ENCODE measurements at regions not wholly inside any gene's neighbourhood (a gene's known extent, or its start where the extent isn't known, plus 50 kb on each side); places are given as distances from the start of the nearest gene placed in this dataset.

- no peak for DNase-seq (ENCODE audit: low spot score)
These were observed 118.4 kb upstream of the IRX5 start for GRCh38 chr16:54812229-54812628.

DNA sequence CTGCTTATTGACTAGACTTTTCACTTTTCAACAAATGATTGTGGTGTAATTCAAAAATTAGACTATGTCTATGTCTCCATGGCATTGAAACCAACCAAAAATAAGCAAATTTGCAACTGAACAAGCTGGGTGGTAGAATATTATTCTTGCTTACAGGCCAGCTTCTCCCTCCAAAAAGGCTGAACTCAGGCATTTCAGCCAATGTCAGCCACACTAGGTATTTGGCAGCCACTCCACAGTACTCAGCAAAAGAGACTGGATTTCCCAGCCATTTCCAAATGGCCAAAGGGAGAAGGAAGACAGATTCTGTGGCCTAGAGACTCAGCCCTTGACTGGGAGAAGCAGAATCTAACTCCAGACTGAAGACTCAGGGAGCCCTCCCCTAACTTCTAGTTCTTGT is 121.8 kb upstream of the IRX5 start:
- no peak for DNase-seq (ENCODE audit: low spot score)

GRCh38 chr16:54806881-54807360 is 123.7 kb upstream of the IRX5 start:
- no peak for DNase-seq (ENCODE audit: low spot score)

- no peak for DNase-seq (ENCODE audit: low spot score)
These were observed 124.3 kb upstream of the IRX5 start for GRCh38 chr16:54806378-54806777.

DNA sequence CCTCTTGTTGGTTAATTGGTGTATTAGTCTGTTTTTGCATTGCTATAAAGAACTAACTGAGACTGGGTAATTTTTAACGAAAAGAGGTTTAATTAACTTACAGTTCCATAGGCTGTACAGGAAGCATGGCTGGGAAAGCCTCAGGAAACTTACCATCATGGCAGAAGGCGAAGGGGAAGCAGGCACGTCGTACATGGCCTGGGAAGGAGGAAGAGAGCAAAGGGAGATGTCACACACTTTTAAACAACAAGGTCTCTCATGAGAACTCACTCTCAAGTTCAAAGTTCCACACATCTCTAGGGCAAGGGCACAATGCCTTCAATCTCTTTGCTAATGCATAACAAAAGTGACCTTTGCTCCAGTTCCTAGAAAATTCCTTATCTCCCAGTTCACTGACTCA is 125.0 kb upstream of the IRX5 start:
- DNase-seq (ENCODE audit: low spot score), result no peak

DNA sequence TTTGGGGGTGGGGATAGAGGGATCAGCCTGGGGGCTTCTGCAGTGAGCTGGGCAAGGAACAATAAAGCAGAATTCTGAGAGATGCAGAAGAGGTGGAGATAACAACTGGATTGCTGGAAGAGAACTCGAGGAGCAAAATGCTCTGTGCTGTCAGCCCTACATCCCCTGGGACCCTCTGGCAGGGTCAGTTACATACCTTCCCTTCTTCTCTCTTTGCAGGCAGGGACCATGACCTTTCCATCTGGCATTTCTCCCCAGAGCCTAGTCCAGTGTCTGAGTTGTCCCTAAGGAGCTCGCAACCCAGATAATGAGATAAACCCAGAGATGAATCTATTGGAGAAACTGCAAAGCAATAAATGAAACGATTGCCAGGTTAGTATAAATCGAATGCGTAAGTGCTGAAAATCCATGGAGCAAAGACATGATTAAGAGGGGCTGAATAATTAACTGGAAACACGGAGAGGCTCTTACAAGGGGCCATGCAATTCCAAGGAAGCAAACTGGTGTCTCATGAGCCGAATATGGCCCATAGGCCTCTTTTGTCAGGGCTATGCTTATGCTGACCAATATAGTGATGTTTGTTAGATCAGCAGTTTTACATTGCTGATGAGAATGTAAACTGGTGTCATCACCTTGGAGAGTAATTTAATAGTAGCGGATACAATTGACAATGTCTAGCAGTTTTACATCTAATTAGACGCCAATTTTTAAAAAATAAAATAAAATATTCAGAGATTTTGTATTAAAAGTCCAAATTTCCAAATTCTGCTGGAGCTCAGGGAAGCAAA is 129.4 kb upstream of the IRX5 start:
- DNase-seq (ENCODE audit: low spot score), result no peak

DNA sequence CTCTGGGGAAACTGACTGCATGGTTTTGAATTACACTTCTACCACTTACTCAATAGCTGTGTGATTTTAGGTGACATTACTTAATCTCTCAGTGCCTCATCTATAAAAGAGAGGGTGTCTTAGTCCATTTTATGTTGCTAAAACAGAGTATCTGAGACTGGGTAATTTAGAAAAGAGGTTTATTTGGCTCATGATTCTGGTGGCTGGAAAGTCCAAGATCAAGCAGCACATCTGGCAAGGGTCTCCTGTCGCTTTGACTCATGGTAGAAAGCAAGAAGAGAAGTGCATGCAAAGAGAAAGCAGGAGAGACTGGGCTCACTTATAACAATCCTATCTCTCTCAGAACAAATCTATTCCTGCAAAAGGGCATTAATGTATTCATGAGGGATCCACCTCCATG is 132.4 kb upstream of the IRX5 start:
- no peak for DNase-seq (ENCODE audit: low spot score)

DNA sequence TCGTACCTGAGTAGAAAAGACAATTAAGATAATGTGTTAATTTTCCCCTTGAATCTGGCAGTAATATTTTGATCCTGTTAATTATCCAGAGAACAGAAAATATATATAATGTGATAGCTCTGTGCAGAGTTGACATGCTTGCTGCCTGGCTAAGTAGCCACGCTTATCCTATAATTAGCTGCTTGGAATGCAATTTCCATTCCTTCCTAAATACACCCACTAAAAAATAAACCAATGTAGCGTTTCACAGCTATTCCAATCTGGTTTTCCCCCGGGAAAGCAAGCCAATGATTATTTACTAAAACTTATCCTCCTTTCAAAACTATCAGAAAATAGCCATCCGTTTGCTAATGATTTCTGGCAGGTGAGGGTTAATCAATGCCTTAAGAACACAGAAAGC is 134.5 kb upstream of the IRX5 start:
- DNase-seq (ENCODE audit: low spot score), result no peak

DNA sequence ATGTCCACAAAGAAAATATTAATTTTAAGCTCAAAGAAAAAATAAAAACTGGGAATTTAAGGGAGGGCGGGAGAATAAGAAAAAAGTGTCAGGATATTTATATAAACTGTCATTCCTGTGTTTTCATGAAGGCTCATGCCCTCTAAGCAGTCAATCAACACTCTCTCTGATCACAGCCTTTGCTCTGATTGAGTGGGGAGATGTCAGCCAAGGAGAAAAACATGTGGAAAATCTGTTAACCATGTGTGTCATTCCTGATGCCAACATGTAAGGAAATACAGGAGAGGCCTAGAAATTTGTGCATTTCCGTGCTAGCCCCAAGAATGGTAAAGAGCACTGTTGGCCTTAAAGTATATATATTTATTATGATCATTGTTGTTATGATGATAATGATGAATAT is 137.9 kb upstream of the IRX5 start:
- DNase-seq (ENCODE audit: low spot score), result no peak

DNA sequence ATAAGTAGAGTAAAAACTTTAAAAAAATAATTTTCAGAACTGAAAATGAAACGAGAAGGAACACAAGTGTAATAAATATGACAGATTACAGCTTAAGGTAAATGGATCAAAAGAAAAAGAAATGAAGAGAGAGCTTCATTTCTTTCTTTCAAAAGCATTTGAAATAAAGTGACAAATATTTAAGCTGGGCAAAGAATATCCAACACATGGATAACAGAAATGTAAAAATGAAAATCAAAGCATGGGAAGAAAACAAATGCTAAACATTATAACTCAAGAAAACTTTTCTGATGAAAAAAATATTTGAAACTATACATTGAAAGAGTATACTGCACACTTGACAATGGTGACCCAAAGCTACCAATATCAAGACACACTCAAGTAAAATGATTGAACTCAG is 143.6 kb upstream of the IRX5 start:
- no peak for DNase-seq (ENCODE audit: low spot score)

DNA sequence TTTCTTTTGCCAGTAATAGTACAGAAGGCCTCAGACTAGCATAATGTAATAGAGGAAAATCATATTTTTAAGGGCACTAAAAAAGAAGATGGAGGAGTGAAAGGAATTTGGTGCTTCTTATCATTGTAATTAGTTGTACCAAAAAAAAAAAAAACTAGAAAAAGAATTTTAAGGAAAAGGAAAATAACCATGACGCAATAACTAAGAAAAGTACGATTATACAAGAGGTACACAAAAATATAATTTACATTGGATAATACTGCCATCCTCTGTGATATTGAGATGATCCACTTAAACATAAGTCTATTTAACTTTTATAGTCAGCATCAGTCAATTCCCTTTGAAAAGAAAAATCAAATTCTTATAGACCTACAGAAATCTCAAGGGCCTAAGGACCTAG is 146.7 kb upstream of the IRX5 start:
- no peak for DNase-seq (ENCODE audit: low spot score)

GRCh38 chr16:54783226-54783625 is 147.4 kb upstream of the IRX5 start:
- DNase-seq (ENCODE audit: low spot score), result no peak

DNA sequence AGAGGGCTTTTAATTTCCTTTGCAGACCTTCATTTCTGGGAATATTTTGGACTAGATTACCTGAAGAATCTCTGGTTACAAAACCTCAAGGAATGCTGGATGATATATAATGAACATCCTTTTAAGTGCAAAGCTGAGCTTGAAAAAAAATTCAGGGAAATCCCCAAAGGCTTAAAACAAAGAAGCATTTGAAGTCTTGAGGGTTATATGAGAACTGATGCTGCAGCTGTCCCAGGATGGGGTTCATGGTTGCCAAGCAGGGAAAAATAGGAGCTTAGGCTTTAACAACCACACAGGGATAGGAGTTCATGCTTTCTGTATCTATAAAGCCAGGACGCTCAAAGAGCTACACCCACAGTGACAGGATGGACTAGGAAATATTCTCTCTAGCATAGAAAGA is 150.4 kb upstream of the IRX5 start:
- DNase-seq (ENCODE audit: low spot score), result no peak

GRCh38 chr16:54779549-54779948 is 151.1 kb upstream of the IRX5 start:
- no peak for DNase-seq (ENCODE audit: low spot score)

DNA sequence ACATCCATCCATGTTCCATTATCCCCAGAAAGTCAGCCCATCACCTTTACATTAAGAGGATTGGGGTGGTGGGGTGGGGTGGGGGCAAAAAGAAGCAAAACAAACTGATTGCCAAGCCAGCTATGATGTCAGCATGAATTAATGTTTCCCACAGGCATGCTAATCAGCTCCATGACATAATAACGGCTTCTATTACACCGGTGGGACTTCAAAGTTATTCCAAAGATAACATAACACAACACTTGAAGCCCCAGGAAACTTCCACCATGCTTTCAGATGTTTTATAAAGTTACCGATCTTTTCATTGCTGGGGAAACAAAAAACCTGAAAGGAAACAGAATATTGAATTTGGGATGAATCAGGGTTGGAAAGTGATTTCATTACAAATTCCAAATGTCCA is 155.9 kb upstream of the IRX5 start:
- no peak for DNase-seq (ENCODE audit: low spot score)

GRCh38 chr16:54772400-54772799 is 158.3 kb upstream of the IRX5 start:
- DNase-seq (ENCODE audit: low spot score), result no peak

DNA sequence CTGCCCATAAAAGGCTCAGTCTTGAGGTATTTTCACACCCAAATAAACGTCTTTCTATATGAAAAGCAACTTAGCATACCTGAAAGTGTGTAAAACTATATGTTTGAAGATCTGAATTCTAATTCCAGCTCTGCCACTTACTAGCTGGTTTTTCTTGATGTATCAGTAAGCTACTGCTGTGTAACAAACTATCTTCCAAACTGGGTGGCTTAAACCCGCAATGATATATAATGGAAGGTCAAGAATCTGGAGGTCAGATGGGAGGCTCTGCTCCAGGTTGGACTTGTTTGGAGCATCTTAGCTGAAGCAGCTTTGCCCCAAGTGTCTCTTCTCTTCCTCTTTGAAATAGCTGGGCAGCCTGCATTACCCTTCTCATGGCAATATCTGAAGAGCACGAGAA is 164.3 kb upstream of the IRX5 start:
- no peak for DNase-seq (ENCODE audit: low spot score)

- DNase-seq (ENCODE audit: low spot score), result no peak
These were observed 180.4 kb upstream of the IRX5 start for GRCh38 chr16:54750249-54750648.

DNA sequence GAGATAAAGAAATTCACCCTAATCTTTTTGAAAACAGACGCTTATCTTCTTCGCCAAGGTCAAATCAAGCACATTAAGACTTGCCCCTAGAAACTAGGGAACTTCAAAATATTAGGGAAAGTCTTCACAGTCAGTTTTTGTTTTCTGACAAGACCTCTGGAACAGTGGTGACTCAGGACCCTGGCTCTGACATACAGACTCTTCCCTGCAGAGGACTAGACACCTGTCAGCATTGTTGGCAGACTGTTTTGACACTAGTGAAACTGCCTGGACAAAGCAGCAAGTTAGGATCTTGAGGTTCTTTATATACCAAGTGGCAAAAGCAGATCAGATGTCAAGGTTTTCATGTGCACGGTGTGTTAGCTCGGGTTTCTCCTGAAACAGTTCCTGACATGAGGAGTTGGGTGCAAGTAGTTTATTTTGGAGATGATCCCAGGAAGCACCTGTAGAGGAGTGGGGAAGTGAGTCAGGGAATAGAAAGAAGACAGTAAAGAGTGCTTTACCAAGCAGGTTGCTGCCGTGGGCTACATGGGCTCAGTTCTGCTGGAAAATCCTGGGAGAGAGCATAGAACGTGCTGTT is 182.0 kb upstream of the IRX5 start:
- no peak for DNase-seq (ENCODE audit: low spot score)

DNA sequence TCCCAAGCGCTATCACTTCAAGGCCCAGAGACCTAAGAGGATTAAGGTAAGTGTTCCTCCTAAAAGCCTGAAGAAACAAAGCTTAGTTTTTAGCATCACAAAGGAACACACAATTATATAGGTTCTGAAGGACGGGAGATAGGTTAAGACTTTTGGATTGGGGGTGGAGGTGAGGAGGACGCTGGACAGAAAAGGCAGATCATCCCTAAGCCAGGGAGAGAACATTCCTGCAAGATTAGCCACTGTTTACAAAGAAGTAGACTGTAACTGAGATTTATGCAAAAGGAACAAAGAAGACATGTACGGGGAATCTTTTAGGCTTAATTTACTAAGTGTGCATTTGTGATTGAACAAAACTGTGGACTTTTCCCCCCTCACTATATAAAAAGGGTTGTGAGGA is 184.1 kb upstream of the IRX5 start:
- no peak for DNase-seq (ENCODE audit: low spot score)

- DNase-seq (ENCODE audit: low spot score), result no peak
These were observed 185.7 kb upstream of the IRX5 start for GRCh38 chr16:54744998-54745397.

DNA sequence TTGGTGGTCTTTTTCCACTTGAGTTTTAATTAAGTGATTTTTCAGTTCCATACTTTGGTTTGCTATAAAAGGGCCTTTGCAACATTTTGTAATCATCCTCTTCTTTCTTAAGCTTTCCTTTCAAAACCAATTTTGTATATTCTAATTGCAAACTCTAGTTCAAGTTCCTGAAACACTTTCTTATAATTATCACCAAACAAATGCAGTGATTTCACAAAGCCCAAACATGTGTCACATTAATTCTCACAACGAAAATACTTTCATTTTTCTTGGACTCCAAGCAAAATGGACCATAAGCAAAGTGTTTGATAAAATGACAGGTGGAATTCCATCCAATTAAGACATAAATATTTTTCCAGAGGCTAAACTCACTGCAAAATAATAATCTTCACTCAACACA is 188.2 kb upstream of the IRX5 start:
- no peak for DNase-seq (ENCODE audit: low spot score)

DNA sequence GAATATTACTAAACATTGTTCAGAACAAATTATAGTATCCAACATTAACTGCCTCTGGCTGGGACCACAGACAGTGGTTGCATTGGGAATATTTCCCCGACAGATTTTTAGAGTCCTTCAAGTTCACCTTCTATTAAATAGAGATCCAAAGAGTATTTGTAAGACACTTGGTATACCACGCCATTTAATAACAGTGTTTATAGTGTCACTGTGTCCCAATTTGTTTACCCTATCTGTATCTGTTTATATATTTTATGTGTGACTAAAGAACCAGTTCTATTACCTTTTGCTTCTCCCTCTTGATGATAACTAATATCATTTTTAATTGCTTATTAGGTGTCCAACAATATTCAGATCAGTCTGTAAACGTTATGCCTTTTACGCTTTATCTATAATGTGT is 191.3 kb upstream of the IRX5 start:
- no peak for DNase-seq (ENCODE audit: low spot score)

GRCh38 chr16:54734156-54734555 is 196.5 kb upstream of the IRX5 start:
- DNase-seq (ENCODE audit: low spot score), result no peak
